GM23248 (cell line): ENCODE measurements at regions not wholly inside any gene's neighbourhood (a gene's known extent, or its start where the extent isn't known, plus 50 kb on each side); places are given as distances from the start of the nearest gene placed in this dataset.

Source experiments
- DNase-seq: peaks from one replicate; pipeline ENCODE4 v3.0.0-alpha.2; 2015
- H2AFZ ChIP-seq: fragments of 200-600 bp; sonication (generic); 2 replicates; pipeline ENCODE4 v1.6.1; 2016; ENCODE audit warnings: antibody characterized with exemption
- H3F3A ChIP-seq: fragments of 200-600 bp; sonication (generic); 2 replicates; pipeline ENCODE4 v1.6.1; 2016; ENCODE audit warnings: mild to moderate bottlenecking, antibody characterized with exemption, mixed run types; ENCODE audit not compliant: insufficient read depth
- H3K27ac ChIP-seq: fragments of 200-600 bp; sonication (generic); 2 replicates; pipeline ENCODE4 v1.5.1; 2016; ENCODE audit warnings: mild to moderate bottlenecking
- H3K27me3 ChIP-seq: fragments of 200-600 bp; sonication (generic); replicated peaks from 2 replicates; pipeline ENCODE4 v1.6.1; 2016; ENCODE audit warnings: mild to moderate bottlenecking; ENCODE audit not compliant: insufficient read depth
- H3K36me3 ChIP-seq: fragments of 200-600 bp; sonication (generic); 2 replicates; pipeline ENCODE4 v1.6.1; 2016; ENCODE audit warnings: low read depth, mild to moderate bottlenecking
- H3K4me1 ChIP-seq: fragments of 200-600 bp; sonication (generic); 2 replicates; pipeline ENCODE4 v1.6.1; 2016; ENCODE audit warnings: mild to moderate bottlenecking; ENCODE audit not compliant: insufficient read depth
- H3K4me2 ChIP-seq: fragments of 200-600 bp; sonication (generic); one replicate; pipeline ENCODE4 v1.6.1; 2016; ENCODE audit warnings: mild to moderate bottlenecking; ENCODE audit not compliant: unreplicated experiment
- H3K4me3 ChIP-seq: fragments of 200-600 bp; sonication (generic); 2 replicates; pipeline ENCODE4 v1.5.1; 2016; ENCODE audit warnings: mild to moderate bottlenecking
- H3K79me2 ChIP-seq: fragments of 200-600 bp; sonication (generic); 2 replicates; pipeline ENCODE4 v1.6.1; 2016; ENCODE audit warnings: mild to moderate bottlenecking; ENCODE audit not compliant: insufficient read depth
- H3K9ac ChIP-seq: fragments of 200-600 bp; sonication (generic); 2 replicates; pipeline ENCODE4 v1.6.1; 2016; ENCODE audit warnings: mild to moderate bottlenecking
- H3K9me2 ChIP-seq: fragments of 200-600 bp; sonication (generic); 2 replicates; pipeline ENCODE4 v1.6.1; 2016; ENCODE audit warnings: mixed run types, mild to moderate bottlenecking, moderate library complexity; ENCODE audit not compliant: insufficient read depth
- H3K9me3 ChIP-seq: fragments of 200-600 bp; sonication (generic); one replicate; pipeline ENCODE4 v1.6.1; 2017; ENCODE audit warnings: low read depth
- H4K20me1 ChIP-seq: fragments of 200-600 bp; sonication (generic); 2 replicates; pipeline ENCODE4 v1.6.0; 2016; ENCODE audit not compliant: insufficient read depth
- EZH2 ChIP-seq: fragments of 200-600 bp; sonication (generic); IDR thresholded peaks from 2 replicates; pipeline ENCODE4 v1.6.1; 2018; ENCODE audit warnings: antibody characterized with exemption, mild to moderate bottlenecking; ENCODE audit not compliant: insufficient read depth, poor library complexity, severe bottlenecking
- EZH2phosphoT487 ChIP-seq: fragments of 200-600 bp; sonication (generic); IDR thresholded peaks from 2 replicates; pipeline ENCODE4 v1.6.1; 2018; ENCODE audit warnings: antibody characterized with exemption, moderate library complexity, mild to moderate bottlenecking, low read depth; ENCODE audit not compliant: insufficient read depth
- WGBS, 2 experiments: methylation state at CpG; one replicate each; pipeline ENCODE4 v1.1.6; 2015 to 2017; ENCODE audit warnings: low lambda C conversion rate in 2 of 2, low coverage in 1 of 2; ENCODE audit errors: missing lambda C conversion rate in 2 of 2; 5-methylcytosine and 5-hydroxymethylcytosine counted together
- in situ Hi-C: fragments of 300-500 bp; cut with MboI; formaldehyde crosslinking; loops from 2 replicates; pipeline ENCODE4 v1.15.0; 2020

- Histone ChIP-seq H3K9ac (no peak overlapping the region), H3K4me3 (no peak overlapping the region), H3K9me2 (no peaks in the 10 kb centered on the region), H2AFZ (no peak overlapping the region), H3K9me3 (no peaks in the 10 kb centered on the region), H3K36me3 (no peaks in the 10 kb centered on the region), H3F3A (no peaks in the 10 kb centered on the region), H3K79me2 (no peaks in the 10 kb centered on the region), H3K27ac (no peak overlapping the region), H3K4me1 (no peaks in the 10 kb centered on the region), H3K4me2 (no peak overlapping the region), H3K27me3 (no peaks in the 10 kb centered on the region), H4K20me1 (no peaks in the 10 kb centered on the region)
- TF ChIP-seq EZH2, result no peak
- no peak for TF ChIP-seq EZH2phosphoT487
- DNase-seq, result no peak
- WGBS, 2 experiments, result 82% methylated on average over 9 of the region's 9 CpGs
- in situ Hi-C loops, result no loop called here
Observed at GRCh38 chr18:61750840-61751668, 141.8 kb downstream of the RNF152 start.

GRCh38 chr18:61749546-61749945 lies 143.3 kb downstream of the RNF152 start:
- Histone ChIP-seq H3K79me2 (no peaks in the 10 kb centered on the region), H3K27ac (no peak overlapping the region), H3K9ac (no peak overlapping the region), H2AFZ (no peak overlapping the region), H3K9me2 (no peaks in the 10 kb centered on the region), H3K4me3 (no peak overlapping the region), H3K9me3 (no peaks in the 10 kb centered on the region), H4K20me1 (no peaks in the 10 kb centered on the region), H3F3A (no peaks in the 10 kb centered on the region), H3K4me1 (no peaks in the 10 kb centered on the region), H3K36me3 (no peaks in the 10 kb centered on the region), H3K4me2 (no peak overlapping the region), H3K27me3 (no peaks in the 10 kb centered on the region)
- DNase-seq, result no peak
- TF ChIP-seq EZH2phosphoT487, result no peak
- no peak for TF ChIP-seq EZH2
- WGBS, 2 experiments, result 80 to 81% methylated on average over 4 of the region's 4 CpGs
- in situ Hi-C loops, result no loop called here

- Histone ChIP-seq H3K9me2 (no peaks in the 10 kb centered on the region), H2AFZ (no peak overlapping the region), H3K9ac (no peak overlapping the region), H3K4me1 (0 out of 2 replicates have a peak, but pooled peaks cover 2% of the 10 kb centered on the region), H3K9me3 (no peaks in the 10 kb centered on the region), H3K36me3 (no peaks in the 10 kb centered on the region), H3K4me2 (no peak overlapping the region), H3K27ac (no peak overlapping the region), H3F3A (no peaks in the 10 kb centered on the region), H4K20me1 (no peaks in the 10 kb centered on the region), H3K4me3 (no peak overlapping the region), H3K79me2 (no peaks in the 10 kb centered on the region), H3K27me3 (no peaks in the 10 kb centered on the region)
- in situ Hi-C loops, result no loop called here
- 81 to 84% methylated on average over 6 of the region's 6 CpGs for WGBS, 2 experiments
- TF ChIP-seq EZH2, result no peak
- TF ChIP-seq EZH2phosphoT487, result no peak
- no peak for DNase-seq
Observed at GRCh38 chr18:61749031-61749430, 143.8 kb downstream of the RNF152 start.

- Histone ChIP-seq H3K9me3 (no peaks in the 10 kb centered on the region), H3F3A (no peaks in the 10 kb centered on the region), H3K79me2 (no peaks in the 10 kb centered on the region), H3K27ac (no peak overlapping the region), H3K9me2 (no peaks in the 10 kb centered on the region), H3K36me3 (no peaks in the 10 kb centered on the region), H3K4me1 (peaks cover 10% of the 10 kb centered on the region; the same call in 1 of the 2 replicates), H3K4me3 (no peak overlapping the region), H4K20me1 (no peaks in the 10 kb centered on the region), H3K27me3 (no peaks in the 10 kb centered on the region), H3K4me2 (no peak overlapping the region), H3K9ac (no peak overlapping the region), H2AFZ (no peak overlapping the region)
- TF ChIP-seq EZH2phosphoT487 (no peak), EZH2 (no peak)
- DNase-seq, result no peak
- in situ Hi-C loops, result no loop called here
- WGBS, 2 experiments, result 89 to 92% methylated on average over 10 of the region's 10 CpGs
Observed at GRCh38 chr18:61748004-61748403, 144.8 kb downstream of the RNF152 start.
